Caki2 (cell line): ENCODE measurements at regions not wholly inside any gene's neighbourhood (a gene's known extent, or its start where the extent isn't known, plus 50 kb on each side); places are given as distances from the start of the nearest gene placed in this dataset.
"Not testable (repeated sequence)": the region's sequence is repeated elsewhere in the genome, so short reads cannot be mapped to it uniquely, and the experiment has no call there.

Experiments used
- DNase-seq: peaks from one replicate; pipeline ENCODE4 v3.0.0-alpha.2; 2015; ENCODE audit warnings: low read depth
- in situ Hi-C: cut with HindIII; loops from 2 replicates; pipeline ENCODE4 v1.10.0; 2016; ENCODE audit warnings: low sequenced_read_pairs, low pct_unique_long_range_greater_than_20kb, mixed read lengths

DNA sequence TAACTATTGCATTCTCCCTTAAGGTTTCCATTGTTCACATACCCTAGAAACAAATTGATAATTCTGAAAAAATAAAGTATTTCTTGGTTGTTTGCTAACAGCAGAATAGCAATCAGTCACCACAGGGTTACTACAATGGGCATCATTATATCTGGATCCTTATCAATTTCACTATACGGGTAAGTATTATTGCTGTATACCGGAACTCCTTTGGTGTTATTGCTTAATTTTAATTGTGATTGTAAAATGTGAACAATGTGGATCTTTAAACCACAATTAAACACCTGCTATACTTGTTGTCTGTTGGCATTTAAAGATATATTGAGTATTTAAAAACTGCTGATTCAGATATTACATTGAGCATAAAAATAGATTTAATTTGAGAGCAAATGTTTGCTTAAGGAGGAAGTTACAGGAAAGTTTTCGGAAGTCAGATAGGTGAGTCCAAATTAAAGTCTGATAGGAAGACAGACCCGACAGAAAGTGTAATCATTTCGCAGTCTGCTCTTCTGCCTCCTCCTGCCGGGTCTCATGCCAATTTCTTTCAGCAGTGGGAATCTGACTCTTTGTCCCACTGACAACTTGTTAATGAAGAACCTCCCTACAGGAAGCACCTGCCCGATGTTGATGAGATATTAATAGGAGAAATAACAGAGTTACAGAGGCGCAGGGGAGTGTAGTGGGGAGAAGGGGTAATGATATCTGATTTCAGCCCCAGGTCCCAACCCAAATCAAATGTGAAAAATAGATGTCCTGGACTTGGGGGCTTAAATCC, 169.7 kb upstream of the TBC1D5 start:
- in situ Hi-C loops: no loop called here
- DNase-seq: no peak

DNA sequence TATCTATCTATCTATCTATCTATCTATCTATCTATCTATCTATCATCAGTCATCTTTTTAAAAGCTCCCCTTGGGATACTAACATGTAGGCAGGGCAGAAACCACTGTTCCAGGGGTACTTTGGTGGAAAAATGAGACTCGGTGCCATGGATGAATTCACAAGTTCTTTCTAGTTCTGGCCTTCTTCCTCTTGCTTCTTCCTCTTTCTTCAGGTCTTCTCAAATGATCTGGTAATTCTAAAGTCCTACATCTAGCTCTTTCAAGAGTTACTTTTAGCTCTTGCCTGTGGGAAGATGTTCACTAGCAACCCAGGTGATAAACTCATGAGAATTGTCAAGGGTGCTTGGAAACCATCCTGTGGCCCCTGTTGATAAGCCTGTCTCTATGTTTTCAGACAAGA, 168.5 kb upstream of the TBC1D5 start:
- in situ Hi-C loops: no loop called here
- DNase-seq: no peak

GRCh38 chr3:17909714-17910113, 167.3 kb upstream of the TBC1D5 start:
- DNase-seq: no peak
- in situ Hi-C loops: no loop called here

DNA sequence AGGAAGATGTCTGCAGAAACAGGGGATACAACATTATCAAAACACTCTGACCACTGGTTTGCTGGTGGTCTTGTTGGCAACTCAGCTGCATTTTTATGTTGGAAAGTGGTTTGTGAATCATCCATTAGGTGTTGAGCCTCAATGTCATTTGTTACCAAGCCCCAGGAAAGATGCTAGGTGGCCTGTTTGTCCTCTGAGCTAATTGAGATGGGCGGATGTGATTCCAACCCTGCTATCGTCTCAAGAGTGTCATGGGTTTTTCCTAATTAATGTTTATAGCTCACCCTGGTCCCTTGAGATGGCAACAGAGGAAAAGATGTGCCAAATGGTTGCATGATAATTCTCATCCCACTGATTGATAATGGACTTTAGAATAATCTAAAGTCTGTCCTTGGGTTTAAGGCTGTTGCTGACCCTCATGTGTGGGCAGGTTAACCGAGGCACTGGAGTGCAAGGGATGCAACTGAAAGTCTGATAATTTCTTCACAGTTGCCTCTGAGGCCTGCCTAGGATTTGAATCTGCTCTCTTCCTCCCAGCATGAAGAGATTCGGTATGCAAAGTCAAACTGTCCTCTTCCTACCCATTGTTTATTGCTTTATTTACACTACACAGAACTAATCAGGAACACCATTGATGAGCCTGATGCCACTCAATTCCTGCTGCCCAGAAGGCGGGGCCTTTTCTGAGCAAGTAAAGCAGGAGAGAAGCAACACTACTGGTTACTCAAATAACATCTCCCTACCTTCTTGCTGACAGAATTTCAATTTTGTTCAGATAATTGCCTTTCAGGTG, 166.2 kb upstream of the TBC1D5 start:
- no peak for DNase-seq
- in situ Hi-C loops: no loop called here

- no peak for DNase-seq
- in situ Hi-C loops: no loop called here
Measured at GRCh38 chr3:17905996-17906395, 163.6 kb upstream of the TBC1D5 start.

DNA sequence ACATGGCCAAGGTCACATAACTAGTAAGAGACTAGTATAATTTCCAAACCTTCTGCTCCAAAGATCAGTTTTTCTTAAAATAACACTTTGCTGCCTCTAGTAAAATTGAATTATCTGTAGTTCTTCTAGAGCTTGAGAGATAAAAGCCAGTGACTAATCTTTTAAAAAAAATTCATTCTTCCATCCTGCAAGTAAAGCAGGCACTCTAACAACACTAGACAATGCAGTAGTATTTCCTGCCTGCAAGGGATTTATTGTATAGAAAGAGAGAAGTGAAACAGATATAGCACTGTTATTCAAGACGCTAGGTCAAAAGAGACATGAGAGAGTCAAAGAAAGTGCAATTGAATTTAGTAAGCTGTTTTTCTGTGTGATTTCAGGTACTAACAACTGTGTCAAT, 159.5 kb upstream of the TBC1D5 start:
- no peak for DNase-seq
- in situ Hi-C loops: no loop called here

GRCh38 chr3:17894434-17895060, 152.1 kb upstream of the TBC1D5 start:
- in situ Hi-C loops: no loop called here
- no peak for DNase-seq

GRCh38 chr3:17891139-17891856, 148.9 kb upstream of the TBC1D5 start:
- in situ Hi-C loops: no loop called here
- DNase-seq: peak; percentile 15

GRCh38 chr3:17885986-17886385, 143.6 kb upstream of the TBC1D5 start:
- DNase-seq: no peak

DNA sequence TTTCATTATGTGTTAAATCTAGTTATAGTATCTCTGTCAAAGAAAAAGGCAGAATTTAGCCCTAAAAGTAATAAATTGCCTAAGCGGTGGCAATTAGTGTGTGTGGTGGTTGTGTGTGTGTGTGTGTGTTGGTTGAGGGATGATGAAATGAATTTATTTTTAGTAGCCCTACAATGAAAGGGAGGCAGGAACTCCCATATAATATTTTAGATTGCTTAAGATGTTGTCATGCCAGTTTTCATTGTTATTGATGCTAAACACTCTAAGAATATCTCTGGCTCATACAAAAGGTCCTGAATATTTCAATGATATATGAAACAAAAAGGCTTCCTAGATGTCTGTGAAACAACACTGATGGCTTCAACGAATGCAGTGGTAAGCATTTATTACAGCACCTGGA, 140.6 kb upstream of the TBC1D5 start:
- in situ Hi-C loops: no loop called here
- no peak for DNase-seq

More at GRCh38 chr3:17885986-17886385, 143.6 kb upstream of the TBC1D5 start:
- in situ Hi-C loops: no loop called here

- no peak for DNase-seq
- in situ Hi-C loops: no loop called here
Measured at GRCh38 chr3:17877299-17877698, 134.9 kb upstream of the TBC1D5 start.

DNA sequence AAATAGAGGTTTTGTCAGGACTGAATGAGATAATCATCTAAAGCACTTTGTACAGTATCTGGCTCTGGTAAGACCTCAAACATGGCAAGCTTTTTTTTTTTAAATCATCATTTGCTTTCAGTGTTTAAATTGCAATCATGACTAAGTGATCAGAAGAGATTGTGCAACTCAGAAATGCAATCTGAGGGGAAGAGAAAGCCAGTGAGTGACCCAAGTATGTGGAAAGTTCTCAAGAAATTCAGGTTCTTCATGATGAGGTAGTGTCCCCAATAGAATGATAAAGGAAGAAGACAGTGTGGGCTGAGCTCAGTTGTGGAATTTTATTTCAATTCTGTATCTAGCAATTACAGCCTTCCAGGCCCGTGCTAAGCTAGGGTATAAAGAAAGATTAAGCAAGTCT, 132.2 kb upstream of the TBC1D5 start:
- DNase-seq: no peak
- in situ Hi-C loops: no loop called here

DNA sequence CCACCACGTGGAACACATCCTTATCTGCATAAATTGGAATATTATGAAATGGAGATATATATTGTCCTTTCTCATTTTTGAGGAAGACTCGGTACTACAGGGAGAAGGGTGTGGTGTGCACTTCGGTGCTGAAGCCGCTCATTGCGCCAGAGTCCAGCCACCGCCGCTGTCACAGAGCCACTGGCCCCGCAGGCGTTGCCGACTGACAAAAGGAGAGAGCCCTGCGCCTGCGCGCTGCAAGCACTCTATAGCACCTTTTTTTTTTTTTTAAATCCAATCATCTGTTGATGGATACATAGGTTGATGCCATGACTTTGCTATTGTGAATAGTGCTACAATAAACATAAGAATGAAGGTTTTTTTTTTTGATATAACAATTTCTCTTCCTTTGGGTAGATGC, 130.0 kb upstream of the TBC1D5 start:
- in situ Hi-C loops: no loop called here
- DNase-seq: no peak

DNA sequence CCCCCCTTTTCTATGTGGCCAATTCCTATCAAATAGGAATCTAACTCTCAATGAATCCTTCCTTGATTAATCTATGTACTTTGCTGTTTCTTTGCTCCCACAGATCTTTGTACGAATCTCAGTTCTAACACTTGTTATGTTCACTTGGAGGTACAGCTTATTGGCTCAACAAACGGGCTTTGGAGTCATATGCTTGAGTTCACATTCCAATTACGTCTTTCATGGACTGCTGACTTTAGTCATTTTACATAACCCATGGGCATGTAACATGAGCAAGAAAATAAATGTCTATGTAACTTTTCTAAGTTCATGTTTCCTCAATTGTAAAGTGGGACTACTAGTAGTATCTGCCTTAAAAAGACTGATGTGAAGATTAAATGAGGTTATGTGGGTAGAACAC, 123.2 kb upstream of the TBC1D5 start:
- in situ Hi-C loops: no loop called here
- DNase-seq: no peak

DNA sequence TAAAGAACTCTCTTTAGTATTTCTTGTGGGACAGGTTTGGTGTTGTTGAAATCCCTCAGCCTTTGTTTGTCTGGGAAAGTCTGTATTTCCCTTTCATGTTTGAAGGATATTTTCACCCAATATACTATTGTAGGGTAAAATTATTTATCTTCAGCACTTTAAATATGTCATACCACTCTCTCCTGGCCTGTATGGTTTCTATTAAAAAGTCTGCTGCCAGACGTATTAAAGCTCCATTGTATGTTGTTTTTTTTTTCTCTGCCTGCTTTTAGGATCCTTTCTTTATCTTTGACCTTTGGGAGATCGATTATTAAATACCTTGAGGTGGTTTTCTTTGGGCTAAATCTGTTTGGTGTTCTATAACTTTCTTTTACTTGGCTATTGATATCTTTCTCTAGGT, 119.0 kb upstream of the TBC1D5 start:
- in situ Hi-C loops: no loop called here
- no peak for DNase-seq

GRCh38 chr3:17860840-17861471, 118.5 kb upstream of the TBC1D5 start:
- DNase-seq, in situ Hi-C loops: not testable (repeated sequence)

GRCh38 chr3:17852217-17852616, 109.8 kb upstream of the TBC1D5 start:
- no peak for DNase-seq
- in situ Hi-C loops: no loop called here

- in situ Hi-C loops: no loop called here
- DNase-seq: no peak
Measured at GRCh38 chr3:17850448-17850847, 108.0 kb upstream of the TBC1D5 start.
